CD4-positive, alpha-beta T cell treated with Interleukin-12 subunit alpha and Interleukin-12 subunit beta, for 1 hour (primary cell): ENCODE measurements at regions not wholly inside any gene's neighbourhood (a gene's known extent, or its start where the extent isn't known, plus 50 kb on each side); places are given as distances from the start of the nearest gene placed in this dataset.

Experiments
- DNase-seq: peaks from one replicate; pipeline ENCODE4 v3.0.0-alpha.2; 2020

DNA sequence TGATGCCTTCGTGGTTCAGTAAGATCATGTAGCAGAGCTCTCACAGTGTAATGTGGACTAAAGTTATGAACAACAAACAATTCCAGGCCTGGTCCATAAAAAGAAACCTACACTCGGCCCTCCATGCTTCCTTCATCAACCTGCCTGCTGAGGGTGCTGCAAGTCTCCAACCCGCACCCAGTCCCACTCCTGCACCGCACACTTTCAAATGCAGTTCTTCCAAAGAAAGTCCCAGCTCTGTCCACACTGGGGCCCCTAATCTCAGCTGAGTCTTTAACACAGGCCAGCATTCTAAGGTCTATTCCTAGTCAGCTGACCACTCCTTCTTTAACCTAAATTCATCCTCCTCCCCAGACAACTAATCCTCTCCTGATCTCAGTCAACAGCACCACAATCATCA is 71.5 kb upstream of the NR5A2 start:
- DNase-seq = no peak

GRCh38 chr1:199959033-199959774 is 68.3 kb upstream of the NR5A2 start:
- DNase-seq = no peak

DNA sequence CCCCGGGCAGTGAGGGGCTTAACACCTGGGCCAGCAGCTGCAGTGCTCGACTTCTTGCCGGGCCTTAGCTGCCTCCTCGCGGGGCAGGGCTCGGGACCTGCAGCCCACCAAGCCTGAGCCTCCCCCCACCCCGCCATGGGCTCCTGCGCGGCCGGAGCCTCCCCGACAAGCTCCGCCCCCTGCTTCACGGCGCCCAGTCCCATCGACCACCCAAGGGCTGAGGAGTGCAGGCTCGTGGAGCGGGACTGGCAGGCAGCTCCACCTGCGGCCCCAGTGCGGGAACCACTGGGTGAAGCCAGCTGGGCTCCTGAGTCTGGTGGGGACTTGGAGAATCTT is 67.8 kb upstream of the NR5A2 start:
- DNase-seq = no peak

DNA sequence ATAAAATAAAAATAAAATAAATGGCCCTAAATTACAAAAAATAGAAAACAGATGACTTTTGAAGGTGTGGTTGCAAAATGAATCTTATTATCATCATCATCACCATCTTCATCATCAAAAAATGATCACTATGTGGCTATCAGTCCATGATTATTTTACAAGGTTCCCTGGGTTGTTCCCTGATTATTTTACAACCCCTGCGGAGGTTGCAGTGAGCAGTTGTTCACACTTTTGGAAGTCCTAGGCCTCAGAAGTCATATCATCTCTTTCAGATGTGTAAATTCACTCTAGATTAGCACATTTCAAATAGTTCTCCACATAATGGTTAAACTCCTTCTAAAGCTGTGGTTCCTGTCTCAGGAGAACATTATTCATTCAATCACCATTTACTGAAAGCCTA is 57.4 kb upstream of the NR5A2 start:
- DNase-seq = no peak

DNA sequence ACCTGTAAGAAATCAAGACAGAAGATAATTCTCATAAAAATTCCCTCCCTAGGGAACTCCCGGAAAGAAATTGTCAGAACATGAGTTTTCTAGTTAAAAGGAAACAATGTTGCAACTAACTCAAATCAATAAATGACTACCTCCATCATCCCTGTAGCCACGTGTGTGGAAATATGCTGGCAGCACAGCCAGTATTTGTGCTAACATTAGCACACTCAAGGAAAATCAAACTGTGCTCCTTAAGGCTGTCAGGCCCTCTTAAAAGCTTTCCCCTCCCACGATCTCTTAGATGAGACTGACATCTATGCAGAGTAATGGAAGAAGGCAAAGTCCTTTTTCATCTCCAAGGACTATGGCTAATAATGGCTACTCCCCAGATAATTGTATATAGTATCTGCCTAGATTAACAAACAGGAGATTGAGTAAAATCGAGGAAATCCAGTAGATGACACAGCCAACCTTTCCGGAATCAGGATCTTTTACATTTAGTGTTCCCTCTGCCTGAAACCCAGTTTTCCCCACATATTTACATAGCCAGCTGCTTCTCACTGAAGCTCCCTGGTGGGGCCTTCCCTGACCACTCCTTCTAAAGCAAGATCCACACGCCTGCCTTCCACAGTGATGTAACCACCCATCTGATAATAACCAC is 50.9 kb upstream of the NR5A2 start:
- DNase-seq = no peak
